Ovary (tissue), 7 donors: ENCODE measurements at regions not wholly inside any gene's neighbourhood (a gene's known extent, or its start where the extent isn't known, plus 50 kb on each side); places are given as distances from the start of the nearest gene placed in this dataset.

Experiments used
- DNase-seq, 5 donors: peaks; one replicate each; pipeline ENCODE4 v3.0.0-alpha.2; 2019 to 2020
- H3K27ac ChIP-seq, 2 donors: fragments of 200-600 bp; one replicate each; pipeline versions ENCODE4 v1.5.1 to v1.8.0; 2019 to 2022
- H3K27me3 ChIP-seq: fragments of 200-600 bp; one replicate; pipeline ENCODE4 v1.8.0; 2022
- H3K36me3 ChIP-seq: fragments of 200-600 bp; sonication (generic); one replicate; pipeline ENCODE4 v1.5.1; 2019
- H3K4me1 ChIP-seq: one replicate; pipeline ENCODE4 v1.8.1; 2013; ENCODE audit warnings: mild to moderate bottlenecking, moderate library complexity; ENCODE audit not compliant: insufficient read depth
- H3K4me3 ChIP-seq: fragments of 200-600 bp; sonication (generic); one replicate; pipeline ENCODE4 v1.5.1; 2017
- H3K9me3 ChIP-seq, 2 donors: fragments of 200-600 bp in 1 of 2; sonication (generic) in 1 of 2; one replicate each; pipeline versions ENCODE4 v1.5.1 to v1.8.1; 2013 to 2019; ENCODE audit warnings: mild to moderate bottlenecking in 1 of 2, moderate library complexity in 1 of 2
- EP300 ChIP-seq: sonication (generic); formaldehyde crosslinking; IDR thresholded peaks from one replicate; pipeline ENCODE4 v1.6.1; 2017; ENCODE audit warnings: antibody characterized with exemption
- POLR2A ChIP-seq: fragments of 450-650 bp; IDR thresholded peaks from one replicate; pipeline ENCODE4 v1.6.1; 2017; ENCODE audit warnings: antibody characterized with exemption, mild to moderate bottlenecking, moderate library complexity
- WGBS, 3 donors: extraction: QIAGEN DNeasy Blood & Tissue Kit in 1 of 3; methylation state at CpG; one replicate each; pipeline versions ENCODE4 v1.1.5 to v1.1.7; 2013 to 2017; 5-methylcytosine and 5-hydroxymethylcytosine counted together
- intact Hi-C, 4 donors: fragments of 100-400 bp; cut with DNase I; formaldehyde crosslinking; loops; one replicate each; pipeline versions ENCODE4 v1.11.0 to v1.15.1; 2022 to 2023
- TF ChIP-seq, protein P1 (sequence below), 3 donors: fragments of 450-650 bp in 2 of 3; fragments of 200-600 bp in 1 of 3; IDR thresholded peaks; one replicate each; pipeline versions ENCODE4 v1.5.1 to v1.8.0; 2016 to 2022; ENCODE audit warnings: antibody characterized with exemption in 3 of 3, mild to moderate bottlenecking in 1 of 3
- donor health status: DM: no; HTN: no; CAD: no; lungs with moderate emphysema.
- donor health status: DM: no; HTN: no; CAD: no.
- donor health status: Bipolar disorder and iron deficiency.
- donor health status: DM: no; HTN: no; CAD: no.
- donor health status: DM: yes; HTN: yes; CAD: no.

DNA sequence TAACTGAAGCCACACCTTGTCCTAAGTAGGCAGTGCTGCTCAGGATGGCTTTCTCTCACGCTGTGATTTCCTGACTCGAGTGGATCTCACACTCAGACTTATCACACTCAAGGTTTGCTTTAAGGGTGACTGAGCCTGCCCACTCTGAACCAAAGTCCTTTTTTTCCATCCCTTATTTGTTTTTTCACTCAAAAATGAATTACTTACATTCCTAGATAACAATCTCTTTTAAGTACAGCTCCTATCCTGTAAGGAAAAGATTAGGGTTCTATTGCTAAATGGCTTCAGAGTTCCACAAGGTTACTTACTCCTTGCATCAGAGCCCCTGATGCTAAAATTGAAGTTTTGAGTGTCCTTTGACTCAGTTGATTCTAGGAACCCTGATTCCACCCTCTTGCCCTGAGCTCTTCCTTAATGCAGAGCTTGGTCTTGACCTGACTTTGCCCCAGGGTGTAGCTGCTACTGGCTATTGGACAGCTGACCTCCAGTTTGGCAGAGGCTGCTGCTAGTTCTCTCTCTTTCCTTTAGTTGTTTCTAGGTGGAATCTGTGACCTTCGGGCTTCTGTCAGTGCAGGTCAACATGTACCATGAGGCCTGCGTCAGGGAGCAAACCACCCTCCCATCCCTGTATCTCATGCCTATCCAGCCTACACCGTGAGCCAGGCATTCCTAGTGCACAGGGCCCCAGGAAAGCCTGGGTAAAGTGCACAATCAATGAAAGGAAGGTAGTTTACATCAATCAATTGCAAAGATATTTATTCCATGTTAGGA lies 80.1 kb upstream of the CD55 start:
- H3K27ac ChIP-seq, result no peak overlapping the region
- H3K27me3 ChIP-seq, result no peaks in the 10 kb centered on the region
- TF ChIP-seq, protein P1, sequence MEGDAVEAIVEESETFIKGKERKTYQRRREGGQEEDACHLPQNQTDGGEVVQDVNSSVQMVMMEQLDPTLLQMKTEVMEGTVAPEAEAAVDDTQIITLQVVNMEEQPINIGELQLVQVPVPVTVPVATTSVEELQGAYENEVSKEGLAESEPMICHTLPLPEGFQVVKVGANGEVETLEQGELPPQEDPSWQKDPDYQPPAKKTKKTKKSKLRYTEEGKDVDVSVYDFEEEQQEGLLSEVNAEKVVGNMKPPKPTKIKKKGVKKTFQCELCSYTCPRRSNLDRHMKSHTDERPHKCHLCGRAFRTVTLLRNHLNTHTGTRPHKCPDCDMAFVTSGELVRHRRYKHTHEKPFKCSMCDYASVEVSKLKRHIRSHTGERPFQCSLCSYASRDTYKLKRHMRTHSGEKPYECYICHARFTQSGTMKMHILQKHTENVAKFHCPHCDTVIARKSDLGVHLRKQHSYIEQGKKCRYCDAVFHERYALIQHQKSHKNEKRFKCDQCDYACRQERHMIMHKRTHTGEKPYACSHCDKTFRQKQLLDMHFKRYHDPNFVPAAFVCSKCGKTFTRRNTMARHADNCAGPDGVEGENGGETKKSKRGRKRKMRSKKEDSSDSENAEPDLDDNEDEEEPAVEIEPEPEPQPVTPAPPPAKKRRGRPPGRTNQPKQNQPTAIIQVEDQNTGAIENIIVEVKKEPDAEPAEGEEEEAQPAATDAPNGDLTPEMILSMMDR (IDR thresholded peaks at IDR 0.05), result no peak
- TF ChIP-seq POLR2A (no peak), EP300 (no peak)
- 19 to 59% (median 53%) methylated on average over 5 of the region's 5 CpGs for WGBS, 3 donors
- no peaks in the 10 kb centered on the region for H3K9me3 ChIP-seq
- intact Hi-C loops, result no loop called here
- no peak for DNase-seq
- H3K4me3 ChIP-seq, result no peak overlapping the region
- H3K36me3 ChIP-seq, result no peaks in the 10 kb centered on the region
- H3K4me1 ChIP-seq, result peaks cover 10% of the 10 kb centered on the region

DNA sequence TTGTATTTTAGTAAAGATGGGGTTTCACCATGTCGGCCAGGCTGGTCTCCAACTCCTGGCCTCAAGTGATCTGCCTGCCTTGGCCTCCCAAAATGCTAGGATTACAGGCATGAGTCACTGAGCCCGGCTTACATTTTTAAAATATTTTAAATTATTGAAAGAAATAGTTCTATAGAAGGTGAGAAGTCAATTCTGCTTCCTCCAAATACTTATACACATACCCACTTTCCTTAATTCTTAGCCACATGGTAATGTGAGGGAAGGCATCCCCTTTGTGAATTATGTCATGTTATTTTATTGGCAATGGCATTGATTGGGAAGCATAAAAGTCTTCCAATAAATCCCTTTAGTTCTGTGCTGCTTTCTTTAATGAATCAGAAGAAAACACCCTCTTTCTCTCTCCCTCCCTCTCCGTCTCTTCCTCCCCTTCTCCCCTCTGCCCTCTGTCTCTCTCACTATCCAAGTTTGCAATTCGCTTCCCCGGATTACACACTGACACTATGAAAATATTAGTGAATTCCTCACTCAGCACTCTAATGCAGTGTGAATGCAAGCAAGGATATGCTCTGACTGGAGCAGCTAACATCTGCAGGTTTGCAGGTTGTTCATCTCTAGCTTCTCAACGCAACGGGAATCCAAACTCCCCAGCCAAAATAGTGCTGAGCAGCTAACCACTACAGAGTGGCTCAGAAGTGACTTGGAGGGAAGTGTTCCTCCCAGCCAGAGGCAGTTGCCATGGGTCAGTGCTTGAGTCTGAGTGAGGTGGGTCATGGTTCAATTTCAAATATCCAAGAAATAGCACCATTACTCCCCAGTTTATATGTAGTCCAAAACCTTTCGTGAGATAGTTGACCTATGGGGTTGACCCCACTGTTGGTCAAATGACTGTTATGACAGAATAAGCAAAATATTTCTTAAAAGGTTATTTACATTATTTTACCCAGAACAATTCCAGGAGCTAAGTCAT lies 77.8 kb upstream of the CD55 start:
- whole genome bisulfite sequencing, 3 donors, result 12 to 29% (median 16%) methylated on average over 8 of the region's 8 CpGs
- H3K4me1 ChIP-seq, result peaks cover 10% of the 10 kb centered on the region
- TF ChIP-seq POLR2A (no peak), EP300 (no peak)
- TF ChIP-seq, protein P1 (IDR thresholded peaks at IDR 0.05), result no peak

DNA sequence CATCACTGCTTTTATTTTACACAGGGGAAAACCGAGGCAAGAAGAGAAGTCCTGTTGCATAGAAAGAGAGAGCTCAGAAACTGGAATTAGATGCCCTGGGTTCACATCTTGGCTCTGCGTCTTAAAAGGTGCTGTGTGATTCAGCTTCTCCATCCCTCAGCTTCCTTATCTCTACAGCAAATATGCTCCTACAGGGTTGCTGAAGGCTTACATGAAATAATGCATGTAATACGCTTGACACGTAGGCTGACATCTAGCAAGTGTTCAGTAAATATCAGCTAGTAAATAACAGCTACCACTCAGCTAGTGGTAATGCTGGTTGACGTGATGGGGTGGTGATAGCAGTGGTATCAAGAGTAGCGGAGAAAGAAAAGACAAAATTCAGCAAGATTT lies 77.1 kb upstream of the CD55 start:
- H3K4me3 ChIP-seq, result no peak overlapping the region
- no peaks in the 10 kb centered on the region for H3K9me3 ChIP-seq
- intact Hi-C loops, result no loop called here
- TF ChIP-seq POLR2A (no peak), EP300 (no peak)
- TF ChIP-seq, protein P1 (IDR thresholded peaks at IDR 0.05), result no peak
- WGBS, 3 donors, result 63 to 72% (median 66%) methylated on average over 6 of the region's 6 CpGs
- H3K27me3 ChIP-seq, result no peaks in the 10 kb centered on the region
- H3K36me3 ChIP-seq, result no peaks in the 10 kb centered on the region
- peak overlapping the region in 1 of 2 donors; percentile 8 for H3K27ac ChIP-seq
- peaks cover 10% of the 10 kb centered on the region for H3K4me1 ChIP-seq
- DNase-seq, result no peak

More for the DNA sequence above, 77.8 kb upstream of the CD55 start:
- Histone ChIP-seq H3K27me3 (no peaks in the 10 kb centered on the region), H3K36me3 (no peaks in the 10 kb centered on the region), H3K9me3 (no peaks in the 10 kb centered on the region), H3K4me3 (no peak overlapping the region), H3K27ac (peak overlapping the region in 1 of 2 donors; percentile 40)
- no peak for DNase-seq
- intact Hi-C loops, result loop anchor here in 1 of 4 donors (2.0 kb wide), 1 partner anchor 23 kb away; no protein-coding TSS in a partner anchor

DNA sequence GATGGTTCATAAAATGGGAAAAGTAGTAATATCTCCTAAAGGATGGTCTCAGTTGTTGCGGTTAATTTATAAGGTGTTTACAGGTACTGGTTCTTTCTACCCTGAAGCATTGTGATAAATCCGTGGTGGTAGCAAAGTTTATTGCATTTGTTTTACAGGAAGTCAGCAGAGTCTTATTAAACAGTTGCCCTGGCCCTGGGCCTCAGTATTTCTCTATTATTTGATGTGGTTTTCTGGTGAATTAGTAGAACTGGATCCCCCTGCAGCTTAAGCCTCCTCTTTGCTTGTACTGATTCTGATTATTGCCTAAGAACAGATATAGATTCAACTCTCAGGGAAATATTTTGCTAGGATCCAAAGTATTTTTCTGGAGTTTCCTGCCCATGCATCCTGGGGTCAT lies 76.4 kb upstream of the CD55 start:
- TF ChIP-seq, protein P1 (IDR thresholded peaks at IDR 0.05), result no peak
- TF ChIP-seq EP300 (no peak), POLR2A (no peak)
- no peak for DNase-seq
- Histone ChIP-seq H3K27ac (no peak overlapping the region), H3K36me3 (no peaks in the 10 kb centered on the region), H3K4me3 (no peak overlapping the region), H3K27me3 (no peaks in the 10 kb centered on the region), H3K9me3 (no peaks in the 10 kb centered on the region), H3K4me1 (peaks cover 10% of the 10 kb centered on the region)
- intact Hi-C loops, result no loop called here
- WGBS, 3 donors, result 66 to 71% (median 68%) methylated on average over 2 of the region's 2 CpGs
